ENCODE measurements at regions not wholly inside any gene's neighbourhood (a gene's known extent, or its start where the extent isn't known, plus 50 kb on each side); places are given as distances from the start of the nearest gene placed in this dataset.

DNA sequence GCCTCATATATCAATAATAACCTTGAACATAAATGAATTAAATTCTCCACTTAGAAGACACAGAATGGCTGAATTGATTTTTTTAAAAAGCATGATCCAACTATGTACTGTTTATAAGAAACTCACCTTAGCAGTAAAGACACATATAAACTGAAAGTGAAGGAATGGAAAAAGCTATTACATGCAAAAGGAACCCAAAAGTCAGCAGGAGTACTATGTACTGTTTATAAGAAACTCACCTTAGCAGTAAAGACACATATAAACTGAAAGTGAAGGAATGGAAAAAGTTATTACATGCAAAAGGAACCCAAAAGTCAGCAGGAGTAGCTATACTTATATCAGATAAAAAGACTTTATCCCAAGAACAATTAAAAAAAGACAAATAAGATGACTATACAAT, 204.8 kb downstream of the TMEM161B start:
- TF ChIP-seq, protein P1, sequence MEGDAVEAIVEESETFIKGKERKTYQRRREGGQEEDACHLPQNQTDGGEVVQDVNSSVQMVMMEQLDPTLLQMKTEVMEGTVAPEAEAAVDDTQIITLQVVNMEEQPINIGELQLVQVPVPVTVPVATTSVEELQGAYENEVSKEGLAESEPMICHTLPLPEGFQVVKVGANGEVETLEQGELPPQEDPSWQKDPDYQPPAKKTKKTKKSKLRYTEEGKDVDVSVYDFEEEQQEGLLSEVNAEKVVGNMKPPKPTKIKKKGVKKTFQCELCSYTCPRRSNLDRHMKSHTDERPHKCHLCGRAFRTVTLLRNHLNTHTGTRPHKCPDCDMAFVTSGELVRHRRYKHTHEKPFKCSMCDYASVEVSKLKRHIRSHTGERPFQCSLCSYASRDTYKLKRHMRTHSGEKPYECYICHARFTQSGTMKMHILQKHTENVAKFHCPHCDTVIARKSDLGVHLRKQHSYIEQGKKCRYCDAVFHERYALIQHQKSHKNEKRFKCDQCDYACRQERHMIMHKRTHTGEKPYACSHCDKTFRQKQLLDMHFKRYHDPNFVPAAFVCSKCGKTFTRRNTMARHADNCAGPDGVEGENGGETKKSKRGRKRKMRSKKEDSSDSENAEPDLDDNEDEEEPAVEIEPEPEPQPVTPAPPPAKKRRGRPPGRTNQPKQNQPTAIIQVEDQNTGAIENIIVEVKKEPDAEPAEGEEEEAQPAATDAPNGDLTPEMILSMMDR (IDR thresholded peaks at IDR 0.05; ENCODE audit: insufficient read depth, low read depth, low read length), result no peak
- TF ChIP-seq EZH2 (IDR thresholded peaks at IDR 0.05; ENCODE audit: insufficient read depth, low read length), result no peak
